GM21515 (cell line): ENCODE measurements at regions not wholly inside any gene's neighbourhood (a gene's known extent, or its start where the extent isn't known, plus 50 kb on each side); places are given as distances from the start of the nearest gene placed in this dataset.

Experiments
- ATAC-seq: cut with Tn5 transposase; IDR thresholded peaks from one replicate; pipeline ENCODE4 v1.9.1; 2021; ENCODE audit not compliant: unreplicated experiment

- ATAC-seq, result no peak
Observed at GRCh38 chr3:194961571-194961970, 275.9 kb downstream of the FAM43A start.

GRCh38 chr3:194962056-194962455 lies 276.4 kb downstream of the FAM43A start:
- ATAC-seq, result no peak

- ATAC-seq, result no peak
Observed at GRCh38 chr3:194964809-194965208, 279.1 kb downstream of the FAM43A start.

GRCh38 chr3:194967151-194968117 lies 281.8 kb downstream of the FAM43A start:
- ATAC-seq, result no peak

- no peak for ATAC-seq
Observed at GRCh38 chr3:194970066-194970465, 284.4 kb downstream of the FAM43A start.

- ATAC-seq, result no peak
Observed at GRCh38 chr3:194971009-194971408, 285.3 kb downstream of the FAM43A start.

- ATAC-seq, result no peak
Observed at GRCh38 chr3:194971965-194972364, 286.3 kb downstream of the FAM43A start.

- no peak for ATAC-seq
Observed at GRCh38 chr3:194972641-194973040, 287.0 kb downstream of the FAM43A start.

- ATAC-seq, result no peak
Observed at GRCh38 chr3:194973366-194974000, 287.8 kb downstream of the FAM43A start.

- ATAC-seq, result no peak
Observed at GRCh38 chr3:194974468-194975135, 288.9 kb downstream of the FAM43A start.

GRCh38 chr3:194976049-194976451 lies 290.4 kb downstream of the FAM43A start:
- ATAC-seq, result no peak

- ATAC-seq, result no peak
Observed at GRCh38 chr3:194976874-194977273, 291.2 kb downstream of the FAM43A start.

GRCh38 chr3:194977356-194977755 lies 291.7 kb downstream of the FAM43A start:
- ATAC-seq, result no peak

- no peak for ATAC-seq
Observed at GRCh38 chr3:194979173-194979572, 291.8 kb downstream of the XXYLT1 start.

- ATAC-seq, result no peak
Observed at GRCh38 chr3:194982472-194982871, 288.5 kb downstream of the XXYLT1 start.

- ATAC-seq, result no peak
Observed at GRCh38 chr3:194983121-194983520, 287.8 kb downstream of the XXYLT1 start.

- ATAC-seq, result no peak
Observed at GRCh38 chr3:194983620-194984019, 287.3 kb downstream of the XXYLT1 start.

GRCh38 chr3:194984066-194984465 lies 286.9 kb downstream of the XXYLT1 start:
- ATAC-seq, result no peak

GRCh38 chr3:194984622-194985021 lies 286.3 kb downstream of the XXYLT1 start:
- no peak for ATAC-seq

- no peak for ATAC-seq
Observed at GRCh38 chr3:194985031-194985578, 285.9 kb downstream of the XXYLT1 start.
